Mammary epithelial cell (primary cell): ENCODE measurements at regions not wholly inside any gene's neighbourhood (a gene's known extent, or its start where the extent isn't known, plus 50 kb on each side); places are given as distances from the start of the nearest gene placed in this dataset.

Source experiments
- CTCF ChIP-seq, 2 donors: IDR thresholded peaks in 1 of 2; conservative IDR thresholded peaks in 1 of 2; 2 replicates each; pipeline ENCODE4 v1.5.1; 2011 to 2012; ENCODE audit warnings: inconsistent platforms in 2 of 2, low read length in 2 of 2, mild to moderate bottlenecking in 2 of 2, control low read depth in 1 of 2, low read depth in 1 of 2; ENCODE audit not compliant: insufficient read depth in 1 of 2; ENCODE audit errors: extremely low read depth in 1 of 2
- EZH2 ChIP-seq: IDR thresholded peaks from 2 replicates; pipeline ENCODE4 v1.6.1; 2012; ENCODE audit warnings: low read length, inconsistent platforms, borderline replicate concordance

GRCh38 chr4:82287720-82288119 lies 86.1 kb downstream of the HNRNPD start:
- no peak for TF ChIP-seq CTCF (conservative IDR thresholded peaks at IDR 0.05 in 1 of 2, IDR thresholded peaks at IDR 0.05 in 1 of 2; ENCODE audit: extremely low read depth in 1 of 2, insufficient read depth in 1 of 2, low read depth in 1 of 2, low read length in 2 of 2)
- no peak for TF ChIP-seq EZH2
